ENCODE measurements at regions not wholly inside any gene's neighbourhood (a gene's known extent, or its start where the extent isn't known, plus 50 kb on each side); places are given as distances from the start of the nearest gene placed in this dataset.

DNA sequence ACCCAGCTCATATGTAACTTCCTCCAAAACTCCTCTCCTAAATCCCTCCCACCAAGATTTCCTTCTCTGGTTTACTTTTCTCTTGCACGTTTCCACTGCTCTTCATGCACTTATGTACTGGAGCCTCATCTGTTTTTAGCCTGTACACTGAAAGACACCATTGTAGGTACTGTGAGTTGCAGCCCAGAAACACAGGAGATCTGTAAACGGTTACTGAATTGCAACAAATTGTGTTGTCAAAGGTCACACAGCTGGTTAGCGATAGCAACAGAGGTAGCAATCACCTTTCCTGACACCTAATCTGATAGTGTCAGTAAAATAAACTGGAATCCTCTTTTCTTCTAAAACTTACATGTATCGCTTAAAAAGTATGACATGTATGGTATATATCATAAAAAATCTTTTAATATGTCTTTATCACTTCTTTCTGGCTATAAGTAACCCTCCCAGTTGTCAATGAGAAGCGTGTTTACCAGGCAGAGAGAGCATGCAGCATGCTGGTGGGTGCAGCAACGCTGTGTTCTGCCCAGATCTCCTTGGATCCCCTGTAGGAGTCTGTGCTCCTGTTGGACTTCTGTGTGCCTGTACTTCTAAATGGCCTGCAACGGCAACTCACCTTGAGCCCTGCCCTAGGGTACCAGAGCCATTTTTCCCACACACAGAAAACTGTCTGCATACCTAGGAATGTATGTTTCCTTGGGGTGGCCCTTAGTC lies 121.5 kb upstream of the CPM start:
- TF ChIP-seq, protein P1, sequence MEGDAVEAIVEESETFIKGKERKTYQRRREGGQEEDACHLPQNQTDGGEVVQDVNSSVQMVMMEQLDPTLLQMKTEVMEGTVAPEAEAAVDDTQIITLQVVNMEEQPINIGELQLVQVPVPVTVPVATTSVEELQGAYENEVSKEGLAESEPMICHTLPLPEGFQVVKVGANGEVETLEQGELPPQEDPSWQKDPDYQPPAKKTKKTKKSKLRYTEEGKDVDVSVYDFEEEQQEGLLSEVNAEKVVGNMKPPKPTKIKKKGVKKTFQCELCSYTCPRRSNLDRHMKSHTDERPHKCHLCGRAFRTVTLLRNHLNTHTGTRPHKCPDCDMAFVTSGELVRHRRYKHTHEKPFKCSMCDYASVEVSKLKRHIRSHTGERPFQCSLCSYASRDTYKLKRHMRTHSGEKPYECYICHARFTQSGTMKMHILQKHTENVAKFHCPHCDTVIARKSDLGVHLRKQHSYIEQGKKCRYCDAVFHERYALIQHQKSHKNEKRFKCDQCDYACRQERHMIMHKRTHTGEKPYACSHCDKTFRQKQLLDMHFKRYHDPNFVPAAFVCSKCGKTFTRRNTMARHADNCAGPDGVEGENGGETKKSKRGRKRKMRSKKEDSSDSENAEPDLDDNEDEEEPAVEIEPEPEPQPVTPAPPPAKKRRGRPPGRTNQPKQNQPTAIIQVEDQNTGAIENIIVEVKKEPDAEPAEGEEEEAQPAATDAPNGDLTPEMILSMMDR (conservative IDR thresholded peaks at IDR 0.05; ENCODE audit: low read length): no peak
- TF ChIP-seq EZH2phosphoT487 (IDR thresholded peaks at IDR 0.05; ENCODE audit: borderline replicate concordance, low read depth, low read length): no peak
